Prostate gland (tissue), 2 donors: ENCODE measurements at regions not wholly inside any gene's neighbourhood (a gene's known extent, or its start where the extent isn't known, plus 50 kb on each side); places are given as distances from the start of the nearest gene placed in this dataset.

Experiments used
- DNase-seq: peaks from one replicate; pipeline ENCODE4 v3.0.0-alpha.2; 2019; ENCODE audit warnings: low spot score
- H3K27ac ChIP-seq, 2 donors: fragments of 200-600 bp; sonication (generic); 2 replicates each; pipeline ENCODE4 v1.5.1; 2017 to 2019
- H3K27me3 ChIP-seq: fragments of 200-600 bp; sonication (generic); replicated peaks from 2 replicates; pipeline ENCODE4 v1.5.1; 2019; ENCODE audit not compliant: insufficient read depth
- H3K36me3 ChIP-seq, 2 donors: fragments of 200-600 bp; sonication (generic); 1 replicate in 1 of 2; 2 replicates in 1 of 2; pipeline versions ENCODE4 v1.5.1 to v1.8.1; 2017 to 2019
- H3K4me1 ChIP-seq: fragments of 200-600 bp; sonication (generic); replicated peaks from 2 replicates; pipeline ENCODE4 v1.5.1; 2019
- H3K4me3 ChIP-seq, 2 donors: fragments of 200-600 bp; sonication (generic); 2 replicates each; pipeline ENCODE4 v1.5.1; 2017 to 2019
- H3K9me3 ChIP-seq: fragments of 200-600 bp; sonication (generic); 2 replicates; pipeline ENCODE4 v1.5.1; 2017
- POLR2A ChIP-seq: fragments of 450-650 bp; IDR thresholded peaks from one replicate; pipeline ENCODE4 v1.6.1; 2016; ENCODE audit warnings: antibody characterized with exemption, mild to moderate bottlenecking
- POLR2AphosphoS5 ChIP-seq: sonication (generic); formaldehyde crosslinking; IDR thresholded peaks from one replicate; pipeline ENCODE4 v1.6.1; 2017; ENCODE audit warnings: antibody characterized with exemption
- WGBS: methylation state at CpG from one replicate; pipeline ENCODE4 v1.1.5; 2018; 5-methylcytosine and 5-hydroxymethylcytosine counted together
- intact Hi-C: fragments of 100-400 bp; cut with DNase I; formaldehyde crosslinking; loops from one replicate; pipeline ENCODE4 v1.14.2; 2022
- TF ChIP-seq, protein P1 (sequence below), 4 experiments: fragments of 200-600 bp in 2 of 4; fragments of 450-650 bp in 2 of 4; sonication (generic) in 2 of 4; IDR thresholded peaks; 1 replicate in 3 of 4; 2 replicates in 1 of 4; pipeline ENCODE4 v1.5.1; 2016 to 2019; ENCODE audit warnings: antibody characterized with exemption in 4 of 4, mild to moderate bottlenecking in 2 of 4, moderate library complexity in 2 of 4

DNA sequence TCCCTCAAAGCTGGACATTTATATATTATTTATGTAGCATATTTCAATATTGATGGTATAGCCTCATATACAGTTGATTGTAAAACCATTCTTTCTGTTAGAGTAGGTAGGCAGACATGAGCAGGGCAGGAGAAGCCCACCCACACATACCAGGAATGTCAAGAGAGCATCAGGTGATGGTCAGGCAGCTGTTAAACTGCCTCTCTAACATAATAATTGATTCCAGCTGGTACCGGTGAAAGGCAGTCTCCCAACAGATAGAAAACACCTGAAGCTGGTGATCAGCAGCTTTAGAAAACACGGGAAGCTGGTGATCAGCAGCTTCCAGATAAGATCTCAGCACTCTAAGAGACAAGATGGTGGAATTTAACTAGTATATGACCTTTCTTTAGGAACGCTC, 132.9 kb downstream of the SLITRK6 start:
- H3K9me3 ChIP-seq: no peaks in the 10 kb centered on the region
- no peaks in the 10 kb centered on the region for H3K4me1 ChIP-seq
- no peak for DNase-seq
- H3K27ac ChIP-seq: no peak overlapping the region
- no peaks in the 10 kb centered on the region for H3K36me3 ChIP-seq
- TF ChIP-seq, protein P1, sequence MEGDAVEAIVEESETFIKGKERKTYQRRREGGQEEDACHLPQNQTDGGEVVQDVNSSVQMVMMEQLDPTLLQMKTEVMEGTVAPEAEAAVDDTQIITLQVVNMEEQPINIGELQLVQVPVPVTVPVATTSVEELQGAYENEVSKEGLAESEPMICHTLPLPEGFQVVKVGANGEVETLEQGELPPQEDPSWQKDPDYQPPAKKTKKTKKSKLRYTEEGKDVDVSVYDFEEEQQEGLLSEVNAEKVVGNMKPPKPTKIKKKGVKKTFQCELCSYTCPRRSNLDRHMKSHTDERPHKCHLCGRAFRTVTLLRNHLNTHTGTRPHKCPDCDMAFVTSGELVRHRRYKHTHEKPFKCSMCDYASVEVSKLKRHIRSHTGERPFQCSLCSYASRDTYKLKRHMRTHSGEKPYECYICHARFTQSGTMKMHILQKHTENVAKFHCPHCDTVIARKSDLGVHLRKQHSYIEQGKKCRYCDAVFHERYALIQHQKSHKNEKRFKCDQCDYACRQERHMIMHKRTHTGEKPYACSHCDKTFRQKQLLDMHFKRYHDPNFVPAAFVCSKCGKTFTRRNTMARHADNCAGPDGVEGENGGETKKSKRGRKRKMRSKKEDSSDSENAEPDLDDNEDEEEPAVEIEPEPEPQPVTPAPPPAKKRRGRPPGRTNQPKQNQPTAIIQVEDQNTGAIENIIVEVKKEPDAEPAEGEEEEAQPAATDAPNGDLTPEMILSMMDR (IDR thresholded peaks at IDR 0.05): no peak
- no peak for TF ChIP-seq POLR2A
- no peak for TF ChIP-seq POLR2AphosphoS5
- no peak overlapping the region for H3K4me3 ChIP-seq
- 24% methylated on average over 3 of the region's 3 CpGs for WGBS
- intact Hi-C loops: no loop called here
- H3K27me3 ChIP-seq: no peaks in the 10 kb centered on the region

DNA sequence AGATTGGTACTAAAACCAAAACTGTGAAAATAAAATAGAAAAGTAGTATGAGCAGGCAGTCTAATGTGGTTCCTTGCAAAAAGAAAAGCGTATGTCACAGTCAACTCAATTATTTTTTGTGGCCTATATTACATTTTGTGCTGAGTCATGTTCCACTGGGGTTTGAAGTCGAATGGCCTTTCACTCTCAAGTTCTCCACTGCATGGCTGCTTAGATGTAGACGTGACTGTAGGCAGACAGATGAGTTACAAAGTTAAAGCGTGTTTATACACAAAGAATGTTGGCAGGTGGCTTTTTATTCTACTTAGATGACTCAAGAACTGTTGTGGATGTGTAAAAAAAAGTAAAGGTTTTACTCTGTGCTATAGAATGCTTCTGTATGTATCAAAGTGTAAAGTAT, 133.9 kb downstream of the SLITRK6 start:
- TF ChIP-seq POLR2A: no peak
- no peak for TF ChIP-seq POLR2AphosphoS5
- TF ChIP-seq, protein P1 (IDR thresholded peaks at IDR 0.05): no peak
- 64% methylated on average over 4 of the region's 4 CpGs for WGBS
- H3K27ac ChIP-seq: no peak overlapping the region
- H3K27me3 ChIP-seq: no peaks in the 10 kb centered on the region
- no peaks in the 10 kb centered on the region for H3K36me3 ChIP-seq
- H3K9me3 ChIP-seq: no peaks in the 10 kb centered on the region
- no peak for DNase-seq
- no peak overlapping the region for H3K4me3 ChIP-seq
- intact Hi-C loops: no loop called here
- no peaks in the 10 kb centered on the region for H3K4me1 ChIP-seq

DNA sequence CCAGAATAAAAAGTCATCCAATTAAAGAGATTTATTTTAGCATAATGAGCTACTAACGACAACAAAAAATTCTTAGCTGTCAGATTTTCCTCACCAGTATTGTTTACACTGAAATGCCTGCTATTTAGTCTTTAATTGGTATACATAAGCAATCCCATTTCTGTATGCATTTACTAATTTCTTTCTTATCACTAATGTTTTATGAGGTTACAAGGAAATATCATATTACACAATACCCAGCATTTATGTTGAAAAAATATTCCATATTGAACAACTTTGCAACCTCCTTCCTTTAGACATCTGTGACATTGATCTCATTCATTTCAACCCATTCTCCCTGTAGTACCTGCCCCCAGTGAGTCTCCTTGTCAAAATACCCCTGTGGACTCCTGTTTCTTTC, 135.4 kb downstream of the SLITRK6 start:
- intact Hi-C loops: no loop called here
- WGBS: 89% methylated on average over 1 of the region's 1 CpG
- Histone ChIP-seq H3K4me3 (no peak overlapping the region), H3K4me1 (no peaks in the 10 kb centered on the region), H3K27me3 (no peaks in the 10 kb centered on the region), H3K27ac (no peak overlapping the region), H3K9me3 (no peaks in the 10 kb centered on the region), H3K36me3 (no peaks in the 10 kb centered on the region)
- no peak for DNase-seq
- TF ChIP-seq, protein P1 (IDR thresholded peaks at IDR 0.05): no peak
- TF ChIP-seq POLR2AphosphoS5 (no peak), POLR2A (no peak)

DNA sequence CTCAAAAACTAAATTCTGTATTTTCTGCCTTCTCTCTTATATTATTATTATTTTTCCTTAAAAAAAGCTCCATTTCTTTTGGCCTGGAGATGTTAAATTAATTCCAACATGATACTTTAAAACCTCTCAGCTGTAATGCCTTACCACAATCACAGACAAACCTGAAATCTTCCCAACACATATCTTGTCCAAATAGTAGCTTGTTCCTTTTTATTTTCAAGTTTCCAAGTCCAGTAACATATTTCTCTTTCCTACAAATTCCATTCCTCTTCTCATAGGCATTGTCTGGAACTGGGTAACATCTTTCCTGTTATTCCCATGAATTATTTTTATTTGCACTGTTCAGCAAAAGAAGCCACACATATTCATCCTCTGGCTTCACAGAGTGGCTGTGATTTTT, 137.0 kb downstream of the SLITRK6 start:
- H3K27me3 ChIP-seq: no peaks in the 10 kb centered on the region
- H3K27ac ChIP-seq: no peak overlapping the region
- H3K4me3 ChIP-seq: no peak overlapping the region
- H3K36me3 ChIP-seq: no peaks in the 10 kb centered on the region
- H3K4me1 ChIP-seq: no peaks in the 10 kb centered on the region
- TF ChIP-seq POLR2A: no peak
- TF ChIP-seq, protein P1 (IDR thresholded peaks at IDR 0.05): no peak
- no peak for TF ChIP-seq POLR2AphosphoS5
- H3K9me3 ChIP-seq: no peaks in the 10 kb centered on the region
- no peak for DNase-seq
- intact Hi-C loops: no loop called here

DNA sequence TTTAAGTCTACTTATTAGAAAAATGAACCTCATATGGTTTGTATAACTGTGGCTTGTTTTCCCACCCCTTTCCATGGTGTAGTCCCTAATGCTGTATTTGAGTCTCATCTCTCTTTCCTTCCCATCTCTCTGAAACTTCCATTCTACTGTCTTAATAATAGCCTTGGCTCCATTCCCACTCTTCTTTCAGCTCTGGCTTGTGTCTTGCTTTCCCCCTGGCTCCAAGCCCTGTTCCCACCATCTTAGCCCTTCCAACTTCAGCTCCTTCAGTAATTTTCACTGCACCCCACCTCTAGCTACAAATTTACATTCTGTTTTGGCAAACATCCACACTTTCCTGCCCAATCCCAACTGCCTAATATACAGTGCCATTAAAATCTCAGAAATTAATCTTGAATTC, 137.5 kb downstream of the SLITRK6 start:
- Histone ChIP-seq H3K4me3 (no peak overlapping the region), H3K36me3 (no peaks in the 10 kb centered on the region), H3K4me1 (no peaks in the 10 kb centered on the region), H3K27ac (no peak overlapping the region), H3K9me3 (no peaks in the 10 kb centered on the region), H3K27me3 (no peaks in the 10 kb centered on the region)
- TF ChIP-seq POLR2A (no peak), POLR2AphosphoS5 (no peak)
- TF ChIP-seq, protein P1 (IDR thresholded peaks at IDR 0.05): no peak
- intact Hi-C loops: no loop called here
- DNase-seq: no peak
